Parathyroid adenoma (tissue), 2 donors: ENCODE measurements at regions not wholly inside any gene's neighbourhood (a gene's known extent, or its start where the extent isn't known, plus 50 kb on each side); places are given as distances from the start of the nearest gene placed in this dataset.
"Not testable (repeated sequence)": the region's sequence is repeated elsewhere in the genome, so short reads cannot be mapped to it uniquely, and the experiment has no call there.

Experiments
- H2AFZ ChIP-seq: fragments of 300-600 bp; sonication (generic); one replicate; pipeline ENCODE4 v1.7.0; 2017; ENCODE audit warnings: antibody characterized with exemption, mild to moderate bottlenecking
- H3K27ac ChIP-seq: fragments of 300-600 bp; sonication (generic); one replicate; pipeline ENCODE4 v1.7.0; 2017
- H3K27me3 ChIP-seq: fragments of 300-600 bp; sonication (generic); one replicate; pipeline ENCODE4 v1.7.0; 2017; ENCODE audit warnings: low read length; ENCODE audit not compliant: control insufficient read depth, insufficient read depth
- H3K36me3 ChIP-seq: fragments of 300-600 bp; sonication (generic); one replicate; pipeline ENCODE4 v1.7.0; 2017; ENCODE audit warnings: low read length; ENCODE audit not compliant: control insufficient read depth, insufficient read depth
- H3K4me1 ChIP-seq: fragments of 300-600 bp; sonication (generic); one replicate; pipeline ENCODE4 v1.7.0; 2017; ENCODE audit warnings: control low read depth
- H3K4me2 ChIP-seq: fragments of 300-600 bp; sonication (generic); one replicate; pipeline ENCODE4 v1.7.0; 2017; ENCODE audit warnings: low read length
- H3K4me3 ChIP-seq: fragments of 300-600 bp; sonication (generic); one replicate; pipeline ENCODE4 v1.7.0; 2017; ENCODE audit warnings: low read depth, low read length
- H3K79me2 ChIP-seq: fragments of 300-600 bp; sonication (generic); one replicate; pipeline ENCODE4 v1.7.0; 2017; ENCODE audit warnings: control low read depth
- H3K9ac ChIP-seq: fragments of 300-600 bp; sonication (generic); one replicate; pipeline ENCODE4 v1.7.0; 2017; ENCODE audit warnings: mild to moderate bottlenecking
- H3K9me3 ChIP-seq: fragments of 300-600 bp; sonication (generic); one replicate; pipeline ENCODE4 v1.7.0; 2017; ENCODE audit warnings: low read length; ENCODE audit not compliant: control insufficient read depth
- CTCF ChIP-seq: fragments of 300-600 bp; sonication (generic); IDR thresholded peaks from one replicate; pipeline ENCODE4 v1.7.0; 2017; ENCODE audit warnings: antibody characterized with exemption, mild to moderate bottlenecking
- donor health status: primary hyperparathyroidism.

GRCh38 chr1:191419842-191420241 lies 738.4 kb upstream of the RGS18 start:
- H3K4me1 ChIP-seq: no peaks in the 10 kb centered on the region
- no peaks in the 10 kb centered on the region for H3K36me3 ChIP-seq
- H3K9ac ChIP-seq: no peak overlapping the region
- no peaks in the 10 kb centered on the region for H3K27me3 ChIP-seq
- H3K79me2 ChIP-seq: no peaks in the 10 kb centered on the region
- H3K4me2 ChIP-seq: no peak overlapping the region
- no peaks in the 10 kb centered on the region for H3K9me3 ChIP-seq
- H3K27ac ChIP-seq: no peak overlapping the region
- H3K4me3 ChIP-seq: no peak overlapping the region
- H2AFZ ChIP-seq: no peak overlapping the region
- no peak for TF ChIP-seq CTCF

GRCh38 chr1:191427593-191427992 lies 730.7 kb upstream of the RGS18 start:
- Histone ChIP-seq H3K36me3 (no peaks in the 10 kb centered on the region), H2AFZ (no peak overlapping the region), H3K27ac (no peak overlapping the region), H3K9me3 (no peaks in the 10 kb centered on the region), H3K4me2 (no peak overlapping the region), H3K9ac (no peak overlapping the region), H3K27me3 (no peaks in the 10 kb centered on the region), H3K4me3 (no peak overlapping the region), H3K79me2 (no peaks in the 10 kb centered on the region), H3K4me1 (no peaks in the 10 kb centered on the region)
- no peak for TF ChIP-seq CTCF

GRCh38 chr1:191432817-191433216 lies 725.4 kb upstream of the RGS18 start:
- H3K9me3 ChIP-seq: no peaks in the 10 kb centered on the region
- H3K36me3 ChIP-seq: no peaks in the 10 kb centered on the region
- TF ChIP-seq CTCF: no peak
- no peaks in the 10 kb centered on the region for H3K79me2 ChIP-seq
- H3K27ac ChIP-seq: no peak overlapping the region
- no peak overlapping the region for H3K4me3 ChIP-seq
- H2AFZ ChIP-seq: no peak overlapping the region
- no peak overlapping the region for H3K9ac ChIP-seq
- H3K27me3 ChIP-seq: no peaks in the 10 kb centered on the region
- H3K4me1 ChIP-seq: no peaks in the 10 kb centered on the region
- no peak overlapping the region for H3K4me2 ChIP-seq

GRCh38 chr1:191438979-191439378 lies 719.3 kb upstream of the RGS18 start:
- no peaks in the 10 kb centered on the region for H3K4me1 ChIP-seq
- H2AFZ ChIP-seq: no peak overlapping the region
- no peak overlapping the region for H3K9ac ChIP-seq
- no peaks in the 10 kb centered on the region for H3K79me2 ChIP-seq
- no peak overlapping the region for H3K27ac ChIP-seq
- no peak overlapping the region for H3K4me2 ChIP-seq
- no peak for TF ChIP-seq CTCF
- no peak overlapping the region for H3K4me3 ChIP-seq
- no peaks in the 10 kb centered on the region for H3K9me3 ChIP-seq
- no peaks in the 10 kb centered on the region for H3K36me3 ChIP-seq
- H3K27me3 ChIP-seq: no peaks in the 10 kb centered on the region

- H3K4me3 ChIP-seq, H3K4me2 ChIP-seq, H2AFZ ChIP-seq, H3K27me3 ChIP-seq, H3K4me1 ChIP-seq, H3K79me2 ChIP-seq, H3K27ac ChIP-seq, H3K9me3 ChIP-seq, H3K9ac ChIP-seq, H3K36me3 ChIP-seq: not testable (repeated sequence)
Observed at GRCh38 chr1:191448279-191448678, 710.0 kb upstream of the RGS18 start.
